ENCODE measurements at regions not wholly inside any gene's neighbourhood (a gene's known extent, or its start where the extent isn't known, plus 50 kb on each side); places are given as distances from the start of the nearest gene placed in this dataset.

DNA sequence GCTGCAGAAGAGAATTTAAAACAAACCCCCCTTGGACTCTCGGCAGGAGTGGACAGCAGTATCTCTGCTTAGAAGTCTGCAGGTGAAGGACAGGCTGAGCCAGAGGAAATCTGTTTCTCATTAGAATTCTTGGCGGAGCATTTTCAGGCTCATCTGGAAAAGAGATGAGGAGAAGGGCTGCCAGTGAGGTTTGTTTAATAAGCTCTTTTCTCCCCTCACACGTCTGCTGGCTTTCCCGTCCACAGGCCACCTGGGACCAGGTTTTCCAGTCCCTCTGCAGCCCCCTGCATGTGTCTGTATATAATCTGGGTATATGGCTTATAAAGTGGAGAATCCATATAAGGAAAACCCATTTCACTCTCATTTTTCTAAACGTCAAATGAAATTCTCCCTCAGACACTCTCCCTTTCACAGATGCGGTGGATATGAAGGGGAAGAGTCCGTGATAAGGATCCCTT, 155.4 kb upstream of the TPM1 start:
- no peaks in the 10 kb centered on the region for H3K27me3 ChIP-seq (ENCODE audit: control insufficient read depth, insufficient read depth, low read length)
- WGBS (ENCODE audit: insufficient coverage), result 20% methylated on average over 1 of the region's 7 CpGs
- peak in 3 of 6 donors; percentile 26 to 67 (median 28) for DNase-seq (ENCODE audit: low read depth in 4 of 6, low spot score in 6 of 6)
- H3K9me3 ChIP-seq (ENCODE audit: control insufficient read depth, insufficient read depth, low read length), result no peaks in the 10 kb centered on the region
- no peak overlapping the region for H3K27ac ChIP-seq (ENCODE audit: low read depth, low read length)
- H3K4me1 ChIP-seq (ENCODE audit: control insufficient read depth, insufficient read depth, low read length), result peaks cover 11% of the 10 kb centered on the region
- no peak overlapping the region for H3K4me3 ChIP-seq (ENCODE audit: low read depth, low read length)
- H3K36me3 ChIP-seq (ENCODE audit: control insufficient read depth, insufficient read depth, low read length), result no peaks in the 10 kb centered on the region

- H3K27ac ChIP-seq (ENCODE audit: low read depth, low read length), result no peak overlapping the region
- DNase-seq (ENCODE audit: low read depth in 4 of 6, low spot score in 6 of 6), result no peak
- H3K36me3 ChIP-seq (ENCODE audit: control insufficient read depth, insufficient read depth, low read length), result no peaks in the 10 kb centered on the region
- WGBS (ENCODE audit: insufficient coverage), result 75% methylated on average over 3 of the region's 3 CpGs
- H3K4me1 ChIP-seq (ENCODE audit: control insufficient read depth, insufficient read depth, low read length), result peaks cover 11% of the 10 kb centered on the region
- H3K9me3 ChIP-seq (ENCODE audit: control insufficient read depth, insufficient read depth, low read length), result no peaks in the 10 kb centered on the region
- H3K27me3 ChIP-seq (ENCODE audit: control insufficient read depth, insufficient read depth, low read length), result no peaks in the 10 kb centered on the region
- H3K4me3 ChIP-seq (ENCODE audit: low read depth, low read length), result no peak overlapping the region
These were observed 153.9 kb upstream of the TPM1 start for GRCh38 chr15:62888623-62889022.

- H3K36me3 ChIP-seq (ENCODE audit: control insufficient read depth, insufficient read depth, low read length), result no peaks in the 10 kb centered on the region
- no peak overlapping the region for H3K4me3 ChIP-seq (ENCODE audit: low read depth, low read length)
- WGBS (ENCODE audit: insufficient coverage), result 88% methylated on average over 3 of the region's 7 CpGs
- no peak overlapping the region for H3K27ac ChIP-seq (ENCODE audit: low read depth, low read length)
- no peak for DNase-seq (ENCODE audit: low read depth in 4 of 6, low spot score in 6 of 6)
- H3K27me3 ChIP-seq (ENCODE audit: control insufficient read depth, insufficient read depth, low read length), result no peaks in the 10 kb centered on the region
- peaks cover 11% of the 10 kb centered on the region for H3K4me1 ChIP-seq (ENCODE audit: control insufficient read depth, insufficient read depth, low read length)
- H3K9me3 ChIP-seq (ENCODE audit: control insufficient read depth, insufficient read depth, low read length), result no peaks in the 10 kb centered on the region
These were observed 153.3 kb upstream of the TPM1 start for GRCh38 chr15:62889141-62889661.

DNA sequence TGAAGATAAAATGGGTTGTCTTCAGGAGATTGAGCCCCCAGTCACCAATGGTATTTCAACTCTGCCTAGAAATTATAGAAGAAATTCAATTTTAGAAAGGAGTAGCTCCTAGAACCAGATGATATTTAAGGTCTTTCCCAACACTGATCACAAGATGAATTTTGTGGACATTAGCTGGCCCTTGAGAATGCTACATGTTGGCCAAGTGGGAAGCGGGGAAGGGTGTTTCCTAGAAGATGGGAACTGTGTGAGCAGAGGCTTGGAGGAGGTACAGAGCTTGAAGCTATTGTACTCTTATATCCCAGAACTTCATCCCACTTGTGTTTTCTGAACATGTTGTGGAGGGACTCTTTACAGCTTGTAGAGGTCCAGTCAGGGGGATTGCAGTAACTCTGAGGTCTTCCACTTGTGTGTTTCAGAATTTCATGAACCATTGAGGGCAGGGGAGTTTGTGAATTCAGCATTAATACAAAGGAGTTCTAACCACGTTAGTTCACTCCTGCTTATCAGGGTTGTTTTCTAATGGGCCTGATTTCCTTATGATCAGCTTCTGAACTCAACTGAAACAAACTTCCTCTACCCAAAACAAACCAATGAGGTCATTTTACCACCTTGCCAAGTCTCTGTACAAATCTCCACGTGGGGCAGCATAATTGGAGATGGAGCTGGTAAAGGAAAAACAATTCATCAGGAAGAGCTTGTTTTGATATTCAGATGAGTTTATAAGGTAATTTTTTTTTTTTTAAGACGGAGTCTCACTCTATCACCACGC, 152.6 kb upstream of the TPM1 start:
- H3K27me3 ChIP-seq (ENCODE audit: control insufficient read depth, insufficient read depth, low read length), result no peaks in the 10 kb centered on the region
- no peaks in the 10 kb centered on the region for H3K36me3 ChIP-seq (ENCODE audit: control insufficient read depth, insufficient read depth, low read length)
- H3K4me1 ChIP-seq (ENCODE audit: control insufficient read depth, insufficient read depth, low read length), result peaks cover 11% of the 10 kb centered on the region
- H3K9me3 ChIP-seq (ENCODE audit: control insufficient read depth, insufficient read depth, low read length), result no peaks in the 10 kb centered on the region
- H3K4me3 ChIP-seq (ENCODE audit: low read depth, low read length), result no peak overlapping the region
- WGBS (ENCODE audit: insufficient coverage), result no CpG with 5 or more reads among the region's 5 CpGs
- no peak overlapping the region for H3K27ac ChIP-seq (ENCODE audit: low read depth, low read length)
- DNase-seq (ENCODE audit: low read depth in 4 of 6, low spot score in 6 of 6), result peak in 1 of 6 donors; percentile 41

DNA sequence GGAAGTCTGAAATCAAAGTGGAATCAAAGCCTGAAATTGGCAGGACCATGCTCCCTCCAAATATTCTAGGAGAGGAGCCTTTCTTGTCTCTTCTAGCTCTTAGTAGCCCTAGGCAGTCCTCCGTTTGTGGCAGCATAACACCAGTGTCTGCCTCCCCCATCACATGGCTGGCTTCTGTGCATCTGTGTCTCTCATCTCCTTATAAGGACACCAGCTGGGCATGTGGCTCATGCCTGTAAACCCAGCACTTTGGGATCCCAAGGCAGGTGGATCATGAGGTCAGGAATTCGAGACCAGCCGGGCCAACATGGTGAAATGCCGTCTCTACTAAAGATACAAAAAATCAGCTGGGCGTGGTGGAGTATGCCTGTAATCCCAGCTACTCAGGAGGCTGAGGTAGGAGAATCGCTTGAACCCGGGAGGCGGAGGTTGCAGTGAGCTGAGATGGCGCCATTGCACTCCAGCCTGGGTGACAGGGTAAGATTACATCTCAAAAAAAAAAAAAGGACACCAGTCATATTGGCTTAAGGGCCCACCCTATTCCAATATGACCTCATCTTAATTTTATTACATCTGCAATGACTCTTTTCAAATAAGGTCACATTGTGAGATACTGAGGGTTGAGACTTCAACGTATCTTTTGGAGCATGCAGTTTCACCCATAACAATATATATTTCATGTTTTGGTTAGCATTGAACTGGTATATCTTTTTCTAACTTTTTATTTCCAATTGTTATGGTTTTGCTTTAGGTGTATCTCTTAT, 148.0 kb upstream of the TPM1 start:
- WGBS (ENCODE audit: insufficient coverage), result 90% methylated on average over 4 of the region's 10 CpGs
- H3K27me3 ChIP-seq (ENCODE audit: control insufficient read depth, insufficient read depth, low read length), result no peaks in the 10 kb centered on the region
- no peaks in the 10 kb centered on the region for H3K9me3 ChIP-seq (ENCODE audit: control insufficient read depth, insufficient read depth, low read length)
- no peaks in the 10 kb centered on the region for H3K36me3 ChIP-seq (ENCODE audit: control insufficient read depth, insufficient read depth, low read length)
- no peak overlapping the region for H3K27ac ChIP-seq (ENCODE audit: low read depth, low read length)
- DNase-seq (ENCODE audit: low read depth in 4 of 6, low spot score in 6 of 6), result no peak
- peaks cover 8% of the 10 kb centered on the region for H3K4me1 ChIP-seq (ENCODE audit: control insufficient read depth, insufficient read depth, low read length)
- no peak overlapping the region for H3K4me3 ChIP-seq (ENCODE audit: low read depth, low read length)

GRCh38 chr15:62895139-62895866, 147.2 kb upstream of the TPM1 start:
- Histone ChIP-seq H3K36me3 (ENCODE audit: control insufficient read depth, insufficient read depth, low read length) (no peaks in the 10 kb centered on the region), H3K27me3 (ENCODE audit: control insufficient read depth, insufficient read depth, low read length) (no peaks in the 10 kb centered on the region), H3K27ac (ENCODE audit: low read depth, low read length) (peak overlapping the region; percentile 72), H3K4me1 (ENCODE audit: control insufficient read depth, insufficient read depth, low read length) (peaks cover 8% of the 10 kb centered on the region), H3K4me3 (ENCODE audit: low read depth, low read length) (no peak overlapping the region), H3K9me3 (ENCODE audit: control insufficient read depth, insufficient read depth, low read length) (no peaks in the 10 kb centered on the region)
- peak in 1 of 6 donors; percentile 23 for DNase-seq (ENCODE audit: low read depth in 4 of 6, low spot score in 6 of 6)
- WGBS (ENCODE audit: insufficient coverage), result 100% methylated on average over 2 of the region's 6 CpGs

DNA sequence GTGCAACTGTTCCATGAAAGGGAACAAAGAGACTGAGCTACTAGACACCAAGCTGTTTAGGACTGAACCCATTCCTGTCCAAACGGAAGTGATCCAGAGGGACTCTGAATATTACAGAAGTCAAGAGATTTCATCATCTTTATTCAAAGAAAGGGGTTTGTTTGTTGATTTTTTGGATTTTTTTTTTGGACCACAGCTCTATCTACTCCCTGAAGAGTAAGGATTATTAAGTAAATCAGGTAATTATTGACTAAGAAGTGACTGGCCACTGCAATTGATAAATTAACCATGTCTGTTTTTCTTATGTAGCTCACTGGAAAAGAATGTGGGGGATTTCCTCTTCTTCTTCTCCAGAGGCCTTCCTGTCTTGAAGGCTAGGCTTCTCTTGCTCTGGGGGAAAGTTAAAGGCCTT, 146.6 kb upstream of the TPM1 start:
- peaks cover 8% of the 10 kb centered on the region for H3K4me1 ChIP-seq (ENCODE audit: control insufficient read depth, insufficient read depth, low read length)
- H3K27ac ChIP-seq (ENCODE audit: low read depth, low read length), result peak overlapping the region; percentile 72
- H3K27me3 ChIP-seq (ENCODE audit: control insufficient read depth, insufficient read depth, low read length), result no peaks in the 10 kb centered on the region
- no CpG with 5 or more reads among the region's 1 CpG for WGBS (ENCODE audit: insufficient coverage)
- no peaks in the 10 kb centered on the region for H3K9me3 ChIP-seq (ENCODE audit: control insufficient read depth, insufficient read depth, low read length)
- no peak for DNase-seq (ENCODE audit: low read depth in 4 of 6, low spot score in 6 of 6)
- H3K4me3 ChIP-seq (ENCODE audit: low read depth, low read length), result no peak overlapping the region
- H3K36me3 ChIP-seq (ENCODE audit: control insufficient read depth, insufficient read depth, low read length), result no peaks in the 10 kb centered on the region

DNA sequence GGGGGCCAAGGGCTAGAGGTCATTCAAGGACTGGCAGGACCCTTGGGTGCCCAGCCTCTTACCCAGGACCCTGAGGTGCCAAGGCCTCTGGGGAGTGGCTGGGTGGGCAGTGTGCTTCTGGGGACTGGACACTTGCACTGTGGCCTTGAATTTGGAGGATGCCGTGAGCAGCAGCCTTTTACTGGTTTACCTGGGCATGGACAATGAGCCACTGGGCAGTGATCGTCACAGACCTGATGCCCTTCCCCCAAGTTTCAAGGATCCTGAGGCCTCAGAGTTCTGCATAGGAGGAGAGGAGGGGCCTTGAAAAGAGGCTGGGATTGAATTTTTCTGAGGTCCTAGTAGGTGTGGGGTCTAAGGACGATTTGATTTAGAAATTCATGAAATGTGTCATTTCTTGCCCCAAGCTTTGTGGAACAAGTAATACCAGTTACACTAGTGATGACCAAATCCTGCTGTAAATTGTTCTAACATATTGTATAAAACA, 146.1 kb upstream of the TPM1 start:
- Histone ChIP-seq H3K9me3 (ENCODE audit: control insufficient read depth, insufficient read depth, low read length) (no peaks in the 10 kb centered on the region), H3K27ac (ENCODE audit: low read depth, low read length) (peak overlapping the region; percentile 72), H3K4me1 (ENCODE audit: control insufficient read depth, insufficient read depth, low read length) (peaks cover 8% of the 10 kb centered on the region), H3K27me3 (ENCODE audit: control insufficient read depth, insufficient read depth, low read length) (no peaks in the 10 kb centered on the region), H3K4me3 (ENCODE audit: low read depth, low read length) (no peak overlapping the region), H3K36me3 (ENCODE audit: control insufficient read depth, insufficient read depth, low read length) (no peaks in the 10 kb centered on the region)
- DNase-seq (ENCODE audit: low read depth in 4 of 6, low spot score in 6 of 6), result no peak
- WGBS (ENCODE audit: insufficient coverage), result 86% methylated on average over 2 of the region's 3 CpGs

GRCh38 chr15:62896969-62897486, 145.5 kb upstream of the TPM1 start:
- peak overlapping the region; percentile 72 for H3K27ac ChIP-seq (ENCODE audit: low read depth, low read length)
- no peak overlapping the region for H3K4me3 ChIP-seq (ENCODE audit: low read depth, low read length)
- WGBS (ENCODE audit: insufficient coverage), result 35% methylated on average over 17 of the region's 19 CpGs
- no peaks in the 10 kb centered on the region for H3K27me3 ChIP-seq (ENCODE audit: control insufficient read depth, insufficient read depth, low read length)
- H3K4me1 ChIP-seq (ENCODE audit: control insufficient read depth, insufficient read depth, low read length), result peaks cover 8% of the 10 kb centered on the region
- H3K9me3 ChIP-seq (ENCODE audit: control insufficient read depth, insufficient read depth, low read length), result no peaks in the 10 kb centered on the region
- H3K36me3 ChIP-seq (ENCODE audit: control insufficient read depth, insufficient read depth, low read length), result no peaks in the 10 kb centered on the region
- peak in 3 of 6 donors; percentile 35 to 87 (median 44) for DNase-seq (ENCODE audit: low read depth in 4 of 6, low spot score in 6 of 6)
